ENCODE measurements at regions not wholly inside any gene's neighbourhood (a gene's known extent, or its start where the extent isn't known, plus 50 kb on each side); places are given as distances from the start of the nearest gene placed in this dataset.
A peak's percentile ranks its signal among the peaks of the same experiment; 100 is the strongest.

DNA sequence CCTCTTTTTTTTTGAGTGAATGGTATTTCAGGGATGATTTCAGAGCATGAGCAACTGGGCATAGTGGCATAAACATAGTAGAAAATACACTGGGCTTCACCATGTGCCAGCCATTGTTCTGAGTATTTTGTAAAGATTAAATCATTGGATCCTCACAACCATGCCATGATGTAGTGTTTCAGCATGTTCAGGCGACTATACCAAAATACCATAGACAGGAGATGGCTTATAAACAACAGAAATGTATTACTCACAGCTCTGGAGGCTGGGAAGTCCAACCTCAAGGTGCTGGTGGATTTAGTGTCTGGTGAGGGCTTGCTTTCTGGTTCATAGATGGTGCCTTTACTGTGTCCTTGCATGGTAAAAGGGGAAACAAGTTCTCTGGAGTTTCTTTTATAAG lies 101.5 kb upstream of the KL start:
- no peak for DNase-seq

DNA sequence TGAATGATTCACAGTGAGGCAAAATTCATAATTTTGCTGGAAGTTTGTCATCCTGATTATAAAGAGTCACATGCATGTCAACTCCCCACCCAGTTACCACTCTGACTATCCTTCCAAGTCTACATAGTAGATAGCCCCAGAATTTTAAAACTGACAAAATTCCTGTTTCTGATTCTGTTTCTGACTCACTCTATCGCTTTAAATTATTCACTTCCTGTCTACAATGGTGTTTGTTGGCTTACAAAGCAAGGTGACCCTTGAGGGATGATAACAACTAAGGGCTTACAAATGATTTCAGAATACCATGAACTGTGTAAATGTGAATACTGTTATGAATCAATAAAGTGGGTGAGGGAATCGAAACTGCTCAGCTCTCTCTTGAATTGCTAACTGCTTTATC lies 98.7 kb upstream of the KL start:
- peak; percentile 85 for DNase-seq

DNA sequence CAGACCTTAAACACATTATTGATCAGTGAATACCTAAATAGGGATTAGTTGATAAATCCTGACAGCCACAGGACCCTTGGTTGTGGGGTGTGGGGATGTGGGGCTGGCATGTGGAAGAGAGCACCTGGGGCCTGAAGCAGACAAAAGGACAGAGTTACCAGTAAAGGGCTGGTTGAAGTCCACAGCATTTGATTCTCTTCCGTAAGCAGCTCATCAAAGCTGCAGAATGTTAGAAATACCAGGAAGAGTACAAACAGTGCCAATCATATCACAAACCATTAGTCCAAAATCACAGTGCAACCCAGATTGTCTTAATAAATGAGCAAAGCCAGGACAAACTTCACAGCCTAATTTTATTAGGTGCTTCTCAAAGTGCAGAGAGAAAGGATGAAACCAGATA lies 92.5 kb upstream of the KL start:
- no peak for DNase-seq

DNA sequence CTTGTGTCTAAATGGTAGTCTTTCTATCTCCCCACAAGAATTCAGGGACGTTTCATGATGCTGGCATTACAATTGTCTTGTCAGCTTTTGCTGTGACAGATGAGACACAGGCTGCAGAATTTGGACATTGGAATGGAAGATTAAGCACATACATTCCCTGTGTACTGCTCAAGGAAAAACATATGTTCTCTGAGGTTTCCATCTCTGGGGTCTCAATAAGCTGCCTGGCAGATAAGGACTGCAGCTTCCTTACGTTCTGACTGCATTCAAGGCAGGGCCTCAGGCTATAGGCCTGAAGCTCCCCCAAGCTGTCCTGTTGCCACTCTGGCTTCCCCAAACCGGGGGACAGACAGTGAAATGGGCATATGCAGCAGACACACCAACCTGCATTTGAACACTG lies 91.3 kb upstream of the KL start:
- no peak for DNase-seq

DNA sequence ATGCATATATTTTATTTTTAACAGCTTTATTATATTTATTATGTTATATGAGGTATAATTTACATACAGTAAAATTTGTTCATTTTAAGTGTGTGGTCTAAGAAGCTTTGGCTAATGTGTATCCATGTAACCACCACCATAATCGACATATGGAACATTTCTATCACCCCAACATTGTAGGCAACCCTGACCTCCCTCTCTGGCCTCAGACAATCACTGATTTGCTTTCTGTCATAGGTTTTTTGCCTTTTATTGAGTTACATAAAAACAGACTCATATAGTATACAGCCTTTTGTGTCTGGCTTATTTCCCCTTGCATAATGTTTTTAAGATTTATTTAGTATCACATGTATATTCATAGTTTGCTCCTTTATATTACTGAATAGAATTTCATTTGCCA lies 90.7 kb upstream of the KL start:
- DNase-seq: no peak

DNA sequence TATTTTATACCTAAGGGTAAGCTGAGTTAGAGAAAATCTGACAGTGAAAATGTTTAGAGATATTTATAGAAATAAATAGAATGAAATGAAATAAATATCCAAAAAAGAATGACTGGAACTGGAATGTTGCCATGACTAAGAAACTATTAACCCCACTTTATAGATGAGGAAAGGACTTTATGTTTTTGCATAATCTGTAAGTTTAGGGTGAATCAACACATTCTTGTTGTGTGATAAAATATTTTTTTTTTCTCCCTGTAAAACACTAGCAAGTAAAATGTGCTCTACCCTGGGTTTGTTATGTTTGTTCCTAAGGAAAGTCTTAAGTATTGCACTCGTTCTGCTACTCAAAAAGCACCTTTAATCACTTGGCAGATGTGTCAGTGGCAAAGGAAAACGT lies 83.8 kb upstream of the KL start:
- DNase-seq: no peak

DNA sequence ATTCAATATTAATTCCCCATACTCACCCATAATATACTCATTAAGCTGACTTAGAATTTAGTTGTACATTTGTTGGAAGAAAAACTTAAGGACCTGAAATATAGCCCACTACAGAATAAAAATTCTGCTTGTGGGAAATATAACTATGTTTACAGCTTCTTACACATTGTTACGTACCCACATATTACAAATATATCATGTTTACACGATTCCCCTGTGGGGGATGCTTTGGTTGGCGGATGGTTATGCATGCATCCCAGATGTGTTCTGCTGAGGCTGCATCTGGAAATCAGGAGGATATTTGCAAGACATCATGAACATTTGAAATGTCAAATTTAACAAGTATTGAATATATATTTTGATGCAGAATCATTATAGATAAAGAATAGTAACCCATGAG lies 79.5 kb upstream of the KL start:
- no peak for DNase-seq

DNA sequence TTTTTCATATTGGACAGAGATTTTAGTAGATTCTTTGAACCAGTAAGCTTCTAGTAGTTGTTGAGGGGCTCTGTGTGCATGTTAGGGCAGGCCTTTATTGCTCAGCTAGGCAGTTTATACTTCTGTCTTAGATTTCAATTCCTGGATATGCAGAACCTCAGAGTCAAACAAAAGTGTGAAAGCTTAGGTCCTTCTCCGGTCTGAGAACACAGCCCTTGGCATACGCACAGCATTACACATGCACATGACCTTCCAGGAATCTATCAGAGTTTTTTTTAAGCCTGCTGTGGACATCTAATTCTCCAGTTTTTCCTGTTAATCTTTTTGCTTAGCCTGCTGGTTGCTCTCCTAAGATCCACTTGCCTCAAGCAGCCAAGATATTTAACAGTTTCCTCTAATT lies 77.9 kb upstream of the KL start:
- DNase-seq: no peak

DNA sequence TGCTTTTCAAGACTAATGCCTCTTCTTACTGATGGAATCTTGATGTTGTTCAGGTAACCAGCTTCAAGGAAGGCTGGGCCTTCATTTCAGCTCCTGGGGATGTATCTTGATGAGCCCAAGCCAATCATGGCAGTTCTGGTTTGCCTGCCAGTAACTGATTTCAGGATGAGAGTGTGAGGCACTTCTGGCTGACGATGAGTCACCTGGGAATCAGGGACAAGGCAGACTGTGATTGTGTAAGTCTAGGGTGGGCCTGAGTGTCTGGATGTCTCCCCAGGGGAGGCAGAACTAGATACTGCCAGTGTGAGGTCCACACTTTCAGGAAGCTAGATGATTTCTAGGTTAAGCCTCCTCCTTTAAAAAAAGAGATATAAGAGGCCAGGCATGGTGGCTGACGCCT lies 77.3 kb upstream of the KL start:
- no peak for DNase-seq

DNA sequence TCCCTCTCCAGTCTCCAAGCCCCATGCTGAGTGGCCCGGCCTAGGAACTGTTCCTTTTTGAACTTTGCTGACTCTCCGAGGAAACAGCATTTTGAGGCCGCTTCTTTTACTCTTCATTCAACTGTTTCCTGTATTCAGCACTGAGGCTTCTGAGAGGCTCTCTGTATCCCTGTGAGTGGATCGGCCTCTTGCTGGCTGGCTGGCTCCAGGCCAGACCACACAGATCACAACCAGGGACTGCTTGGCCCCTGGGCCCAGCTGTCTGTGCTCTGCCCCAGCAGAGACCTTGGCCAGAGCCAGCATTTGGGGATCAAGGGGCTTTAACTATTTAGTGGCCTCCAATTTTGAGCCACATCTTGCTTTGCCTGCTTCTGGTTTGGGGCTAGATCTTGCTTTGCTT lies 75.6 kb upstream of the KL start:
- no peak for DNase-seq

DNA sequence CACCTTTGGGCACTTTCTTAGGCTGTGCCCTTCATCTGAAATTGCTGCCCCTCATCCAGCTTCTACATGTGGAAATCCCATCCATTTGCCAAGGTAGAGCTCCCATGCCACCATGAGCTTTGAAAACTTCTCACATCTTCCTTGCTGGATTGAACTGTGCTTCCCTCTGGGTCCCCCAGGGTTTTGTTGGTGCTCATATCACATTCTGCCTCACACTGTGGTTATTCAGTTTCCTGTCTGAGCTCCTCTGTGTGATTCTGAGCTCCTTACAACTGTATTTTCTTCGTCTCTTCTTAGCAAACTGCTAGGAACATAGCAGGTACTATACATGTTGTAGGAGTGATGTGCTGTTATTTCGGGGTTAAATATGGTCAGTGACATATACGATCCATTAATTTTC lies 74.9 kb upstream of the KL start:
- DNase-seq: peak; percentile 26

DNA sequence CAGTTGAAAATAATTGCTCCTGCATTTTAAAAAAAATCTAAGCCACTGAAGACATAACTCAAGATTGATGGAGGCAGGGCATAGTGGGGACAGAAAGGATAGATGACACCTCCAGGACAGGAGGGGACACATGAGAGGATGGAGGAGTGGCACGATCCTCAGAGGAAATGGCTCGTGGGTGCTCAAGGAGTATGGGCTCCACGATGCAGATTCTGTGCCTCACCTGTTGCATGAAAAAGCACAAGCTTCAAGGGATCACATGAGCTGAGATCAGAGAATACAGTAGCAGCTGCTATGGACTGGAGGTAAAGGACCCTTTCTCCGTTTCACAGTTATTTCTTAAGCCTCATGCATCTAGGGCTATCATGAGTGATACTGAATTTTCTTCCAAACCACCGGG lies 69.7 kb upstream of the KL start:
- DNase-seq: no peak

DNA sequence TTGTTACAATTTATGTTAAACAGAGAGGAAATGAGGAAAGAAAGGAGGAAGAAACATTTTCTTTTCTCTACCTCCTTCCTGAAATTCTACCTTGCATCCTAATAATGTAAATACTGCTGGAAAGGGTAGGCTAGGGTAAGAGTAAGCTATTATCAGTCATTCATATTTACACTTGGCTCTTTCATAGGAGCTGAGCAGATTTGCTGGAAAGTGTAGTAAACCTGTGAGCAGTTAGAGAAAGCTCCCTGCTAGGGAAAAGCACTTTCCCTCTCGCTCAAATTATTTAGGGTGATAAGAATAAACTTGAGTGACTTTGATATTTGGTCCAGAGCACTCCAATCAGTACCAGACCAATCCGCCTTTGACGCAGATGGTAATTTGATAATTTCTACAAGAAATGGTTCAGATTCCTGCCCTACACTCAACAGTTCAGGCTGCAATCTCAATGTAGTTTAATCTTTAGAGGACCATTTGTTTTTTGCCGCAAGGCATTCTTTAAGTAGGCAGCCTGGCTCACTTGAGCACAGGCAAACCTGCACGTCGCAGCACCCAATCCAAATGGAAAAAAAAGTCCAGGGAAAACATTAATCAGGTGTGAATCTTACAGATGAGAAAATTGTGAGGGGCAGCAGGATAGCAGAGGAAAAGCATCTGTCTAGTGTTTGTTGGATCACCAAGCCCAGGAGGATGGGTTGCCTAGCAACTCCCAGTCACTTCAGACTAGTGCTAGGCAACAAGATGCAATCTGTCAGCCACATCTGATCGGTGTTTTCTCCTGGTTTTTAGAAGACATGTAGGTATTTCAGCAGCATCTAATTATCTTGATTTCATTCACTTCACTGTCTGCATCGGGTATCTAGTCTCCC lies 68.6 kb upstream of the KL start:
- DNase-seq: no peak

DNA sequence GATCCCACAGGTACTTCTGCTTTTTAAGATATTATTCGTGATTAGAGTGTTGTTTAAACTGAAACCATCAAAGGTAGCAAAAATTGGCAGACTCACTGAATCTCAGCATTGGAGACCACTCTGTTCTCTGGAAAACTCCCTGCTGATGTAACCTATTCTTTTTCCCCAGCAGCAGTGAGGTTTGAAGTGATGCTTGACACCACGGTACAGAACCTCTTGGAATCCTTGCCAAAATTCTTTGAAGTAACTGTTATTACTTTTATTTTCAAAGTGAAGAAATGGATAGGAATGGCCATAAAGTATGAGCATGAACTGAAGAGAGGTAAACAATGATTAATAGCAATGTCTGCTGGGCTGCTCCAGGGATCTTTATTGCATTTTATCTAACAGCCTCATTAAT lies 66.4 kb upstream of the KL start:
- no peak for DNase-seq

DNA sequence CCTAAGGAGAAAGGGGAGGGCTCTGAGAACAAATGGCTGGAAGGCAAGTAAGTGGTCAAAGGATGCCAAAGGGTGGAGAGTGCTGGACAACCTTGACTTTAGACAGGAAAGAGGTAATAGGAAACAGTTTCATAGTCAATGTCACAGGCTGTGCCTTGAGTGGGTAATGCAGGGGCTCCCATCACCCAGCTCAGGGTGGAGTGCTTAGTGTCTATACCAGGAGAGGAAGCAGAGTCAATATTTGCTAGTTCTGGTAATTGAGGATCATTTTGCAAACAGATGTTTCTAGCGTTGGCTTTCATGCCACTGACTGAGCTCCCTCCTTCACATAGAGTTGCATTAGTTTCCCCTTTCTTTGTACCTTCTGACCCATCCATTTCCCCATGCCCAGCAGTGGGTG lies 64.6 kb upstream of the KL start:
- no peak for DNase-seq

DNA sequence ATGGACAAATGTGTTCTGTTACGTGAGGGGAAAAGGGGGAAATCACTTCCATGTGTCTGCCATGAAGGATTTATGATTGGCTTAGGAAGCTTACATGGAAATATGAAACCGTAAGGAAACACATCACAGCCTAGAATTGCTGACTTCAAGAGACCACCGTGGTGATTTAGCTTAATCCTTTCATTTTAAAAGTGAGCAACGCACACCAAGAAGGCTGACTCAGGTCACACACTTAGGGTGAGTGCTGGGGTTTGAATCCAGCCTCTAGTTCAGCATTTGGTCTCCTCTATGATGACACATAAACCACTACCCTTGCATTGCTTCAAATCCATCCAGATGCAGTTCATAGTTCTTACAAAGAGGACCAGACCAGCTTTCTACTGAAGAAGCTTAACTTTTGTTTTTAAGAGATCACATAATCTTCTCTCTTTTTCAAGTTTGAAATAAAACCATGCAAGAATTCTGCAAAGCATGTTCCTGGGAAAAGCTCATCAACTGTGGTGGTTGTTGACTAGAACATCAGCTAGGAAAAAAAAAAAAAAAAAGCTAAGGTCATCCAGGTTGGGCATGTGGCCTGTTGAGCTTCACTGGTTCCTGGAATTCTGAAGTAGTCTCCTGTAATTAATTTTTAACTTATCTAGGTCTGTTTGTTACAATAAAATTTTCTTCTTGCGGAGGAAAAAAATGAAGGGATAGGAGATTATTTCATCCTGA lies 60.2 kb upstream of the KL start:
- DNase-seq: no peak

DNA sequence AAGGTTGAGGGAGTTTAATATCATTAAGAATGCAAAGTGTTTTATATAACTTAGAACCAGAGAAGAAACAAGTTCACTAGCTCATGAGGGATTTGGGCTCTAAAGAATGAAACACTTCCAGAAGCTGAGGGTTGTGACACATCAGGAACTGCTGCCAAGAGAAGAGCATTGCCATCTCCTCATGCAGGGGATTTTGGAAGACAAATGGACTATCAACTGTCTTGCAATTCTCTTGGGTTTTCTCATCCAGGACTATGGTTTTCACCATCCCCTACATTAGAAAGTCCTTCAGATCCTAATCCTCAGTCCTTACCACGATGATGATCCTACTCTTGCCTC lies 59.7 kb upstream of the KL start:
- DNase-seq: no peak

DNA sequence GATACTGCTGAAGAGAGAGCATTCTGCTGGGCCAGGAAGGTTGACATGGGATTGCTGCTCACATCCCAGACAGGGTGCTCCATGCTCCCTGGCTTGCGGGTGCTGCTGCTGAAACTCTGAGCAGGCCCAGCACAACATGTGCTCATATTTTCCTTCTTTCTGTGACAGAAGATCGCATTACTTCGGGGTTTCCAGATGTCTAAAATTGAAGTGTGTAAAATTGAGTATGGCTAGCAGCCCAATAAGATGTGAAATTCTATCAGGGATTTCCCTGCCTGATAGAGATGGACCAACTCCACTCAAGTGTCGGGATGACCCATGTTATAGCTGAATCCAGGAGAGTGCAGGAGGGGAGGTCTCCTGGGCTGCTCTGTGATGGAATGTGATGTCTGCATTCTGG lies 55.6 kb upstream of the KL start:
- no peak for DNase-seq

DNA sequence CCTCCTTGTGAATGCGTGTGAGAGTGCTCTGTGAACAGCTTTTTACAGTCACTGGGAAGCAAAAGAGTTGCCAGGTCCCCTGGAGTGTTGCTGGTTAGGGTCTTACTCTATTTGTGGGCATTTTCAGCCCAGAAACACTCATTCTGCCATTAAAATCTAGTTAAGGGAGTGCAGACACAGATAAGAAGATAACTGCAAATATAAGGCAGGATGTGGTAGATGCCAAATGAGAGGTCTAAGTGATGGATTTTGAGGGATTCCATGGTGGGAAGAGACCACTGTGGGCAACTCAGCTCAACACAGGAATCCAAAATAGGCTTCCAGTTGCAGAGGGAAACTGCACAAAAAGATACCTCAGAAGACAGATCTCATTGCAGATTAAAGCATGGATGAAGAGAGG lies 54.5 kb upstream of the KL start:
- DNase-seq: no peak

DNA sequence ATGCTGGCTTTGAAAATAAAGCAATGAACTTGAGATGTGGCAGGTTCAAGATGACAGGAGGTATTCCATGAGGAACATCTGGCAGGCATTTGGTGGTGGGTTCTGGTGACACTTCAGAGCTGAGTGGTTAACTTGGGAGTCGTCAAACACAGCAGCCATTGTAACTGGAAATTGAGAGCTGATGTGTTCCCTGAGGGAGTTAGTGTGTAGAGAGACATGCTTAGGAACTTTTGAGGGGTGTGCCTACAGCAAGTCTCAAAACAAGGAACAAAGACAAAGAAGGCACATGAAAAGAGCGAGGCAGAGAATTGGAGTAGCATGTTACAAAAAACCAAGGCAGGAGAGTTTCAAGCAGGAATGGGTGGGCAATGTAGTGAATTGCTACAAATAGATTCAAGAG lies 53.9 kb upstream of the KL start:
- no peak for DNase-seq

DNA sequence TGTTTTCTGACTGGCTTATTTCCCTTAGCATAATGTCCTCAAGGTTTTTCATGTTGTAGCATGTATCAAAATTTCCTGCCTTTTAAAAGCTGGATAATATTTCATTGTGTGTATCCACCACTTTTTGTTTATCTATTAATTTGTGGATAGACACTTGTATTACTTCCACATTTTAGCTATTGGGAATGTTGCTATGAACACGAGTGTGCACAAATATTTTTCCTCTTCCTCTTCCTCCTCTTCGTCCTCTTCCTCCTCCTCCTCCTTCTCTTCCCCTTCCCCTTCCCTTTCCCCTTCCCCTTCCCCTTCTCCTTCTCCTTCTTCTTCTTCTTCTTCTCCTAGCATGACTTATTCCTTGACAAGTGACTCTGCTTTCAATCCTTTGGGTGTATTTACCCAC lies 51.2 kb upstream of the KL start:
- DNase-seq: no peak

Measured in activated CD4-positive, alpha-beta T cell treated with anti-CD3 and anti-CD28 coated beads, Interleukin-2, Interleukin-6, amounts not matched to agents 100 ng/mL and 50 ng/mL, durations not matched to agents 16 hours and 8 hours (primary cell).